Hippocampal formation (tissue), 2 donors: ENCODE measurements at regions not wholly inside any gene's neighbourhood (a gene's known extent, or its start where the extent isn't known, plus 50 kb on each side); places are given as distances from the start of the nearest gene placed in this dataset.

ENCODE experiments used
- DNase-seq, 2 donors: peaks; one replicate each; lab custom pipeline; 2025; lab: John Stamatoyannopoulos, UW

DNA sequence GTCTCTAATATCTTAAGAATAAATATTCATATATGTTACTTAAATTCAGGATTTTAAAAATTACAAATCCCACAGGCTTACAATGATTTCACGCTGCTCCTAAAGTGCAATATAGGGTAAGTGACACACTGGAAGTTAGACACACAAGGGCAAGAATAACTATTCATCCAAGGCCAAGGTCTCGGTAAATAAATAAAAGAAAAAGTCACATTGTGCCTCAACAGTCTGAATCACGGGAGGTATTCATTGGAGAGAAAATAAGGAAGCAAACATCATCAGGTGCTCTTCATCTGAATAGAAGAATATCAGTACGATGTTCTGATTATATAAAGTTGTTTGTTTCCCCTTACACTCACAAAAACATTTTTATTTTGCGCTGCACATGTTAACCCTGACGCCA lies 820.2 kb downstream of the TRIB2 start:
- DNase-seq, result no peak

DNA sequence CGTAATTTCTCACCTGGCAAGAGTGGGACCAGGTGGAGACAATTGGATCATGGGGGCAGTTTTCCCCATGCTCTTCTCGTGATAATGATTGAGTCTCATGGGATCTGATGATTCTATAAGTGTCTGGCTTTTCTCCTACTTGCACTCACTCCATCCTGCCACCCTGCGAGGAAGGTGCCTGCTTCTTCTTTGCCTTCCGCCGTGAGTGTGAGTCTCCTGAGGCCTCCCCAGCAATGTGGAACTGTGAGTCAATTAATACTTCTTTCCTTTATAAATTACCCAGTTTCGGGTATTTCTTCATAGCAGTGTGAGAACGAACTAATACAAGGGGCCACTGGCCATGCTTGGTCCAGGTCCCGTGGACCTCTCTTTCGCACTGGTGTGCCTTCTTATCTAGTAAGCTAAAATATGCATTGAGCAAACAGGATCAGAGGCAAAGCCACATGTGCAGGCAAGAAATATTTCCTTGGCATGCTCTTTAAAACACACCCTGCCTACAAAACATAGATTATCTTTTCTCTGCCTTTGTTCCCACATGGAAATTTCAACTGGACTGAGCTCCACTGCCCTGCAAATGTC lies 821.1 kb downstream of the TRIB2 start:
- no peak for DNase-seq

DNA sequence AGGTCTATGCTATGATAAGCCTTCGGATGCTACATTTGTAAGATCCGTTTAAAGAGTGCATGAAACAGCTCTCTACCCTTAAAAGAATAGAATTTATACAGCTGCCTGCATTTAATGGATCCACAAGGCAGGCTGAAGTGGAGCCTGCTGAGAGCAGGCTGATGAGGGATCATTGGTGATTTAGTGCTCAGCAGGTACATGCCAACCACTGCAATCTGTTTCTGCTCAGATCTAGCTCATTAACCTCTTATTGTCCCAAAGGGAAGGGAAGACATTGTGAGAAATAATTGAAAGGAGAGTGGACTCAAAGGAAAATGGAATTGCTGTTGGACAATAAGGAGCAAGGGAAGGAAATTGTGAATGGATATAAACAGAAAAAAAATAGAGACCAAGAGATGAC lies 822.6 kb downstream of the TRIB2 start:
- no peak for DNase-seq

DNA sequence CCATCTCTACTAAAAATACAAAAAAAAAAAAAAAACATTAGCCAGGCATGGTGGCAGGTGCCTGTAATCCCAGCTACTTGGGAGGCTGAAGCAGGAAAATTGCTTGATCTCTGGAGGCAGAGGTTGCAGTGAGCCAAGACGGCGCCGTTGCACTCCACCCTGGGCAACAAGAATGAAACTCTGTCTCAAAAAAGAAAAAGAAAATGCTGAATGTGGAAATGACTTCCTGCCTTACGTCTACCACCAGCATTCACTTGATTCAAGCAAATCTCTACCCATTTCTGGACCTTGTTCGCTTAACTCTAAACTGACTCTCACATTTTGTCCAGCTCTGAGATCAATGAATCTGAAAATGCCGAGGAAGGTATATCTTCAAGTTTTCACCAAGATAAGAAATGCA lies 825.3 kb downstream of the TRIB2 start:
- DNase-seq, result no peak

DNA sequence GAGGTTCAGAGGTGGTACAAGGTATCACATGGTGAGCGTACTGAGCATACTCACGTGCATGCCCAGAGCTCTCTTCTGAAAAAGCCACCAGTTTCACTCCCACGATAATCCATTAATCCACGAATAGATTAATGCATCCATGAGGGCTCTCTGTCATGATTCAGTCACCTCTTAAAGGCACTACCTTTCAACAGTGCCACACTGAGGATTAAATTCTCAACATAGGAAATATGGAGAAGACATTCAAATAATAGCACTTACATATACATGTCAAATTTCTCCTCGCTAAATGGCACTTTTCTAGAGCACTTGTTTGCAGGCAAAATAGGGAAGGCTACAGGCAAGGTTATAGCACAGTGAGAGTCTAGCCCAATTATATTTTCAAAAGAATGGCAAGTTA lies 825.9 kb downstream of the TRIB2 start:
- no peak for DNase-seq

DNA sequence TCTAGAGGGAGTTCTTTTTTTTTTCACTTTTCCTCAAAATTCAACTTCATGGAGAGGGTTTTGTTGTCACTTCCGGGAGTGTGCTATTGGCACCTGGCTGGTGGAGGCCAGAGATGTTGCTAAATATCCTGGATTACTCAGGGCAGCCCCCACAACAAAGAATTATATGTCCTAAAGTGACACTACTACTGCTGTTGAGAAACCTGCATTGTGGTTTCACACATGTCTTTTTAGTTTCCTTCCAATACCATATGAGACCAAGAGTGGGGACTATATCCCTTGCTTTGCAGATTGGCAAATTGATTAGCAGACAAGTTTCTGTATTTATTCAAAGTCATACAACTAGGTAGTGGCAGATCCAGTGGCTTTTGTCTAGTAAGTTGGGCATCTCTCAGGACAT lies 826.8 kb downstream of the TRIB2 start:
- DNase-seq, result no peak

DNA sequence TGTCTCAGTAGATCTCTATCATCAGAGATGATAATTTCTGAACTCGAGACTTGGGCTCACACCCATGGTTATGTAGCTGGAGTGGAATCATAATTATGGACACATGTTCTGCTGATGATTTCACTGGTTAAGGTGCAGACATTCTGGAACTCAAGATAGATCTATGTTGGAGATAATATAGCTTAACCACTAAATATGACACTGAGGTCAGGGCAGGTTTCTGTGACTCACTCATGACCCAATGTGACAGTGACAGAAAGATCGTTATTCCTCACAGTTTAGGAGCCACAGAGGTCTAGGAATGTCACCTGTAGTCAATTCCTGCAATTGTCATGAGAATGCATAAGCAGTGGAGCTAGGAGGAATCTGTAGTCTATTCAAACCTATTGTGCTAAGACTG lies 828.6 kb downstream of the TRIB2 start:
- no peak for DNase-seq

DNA sequence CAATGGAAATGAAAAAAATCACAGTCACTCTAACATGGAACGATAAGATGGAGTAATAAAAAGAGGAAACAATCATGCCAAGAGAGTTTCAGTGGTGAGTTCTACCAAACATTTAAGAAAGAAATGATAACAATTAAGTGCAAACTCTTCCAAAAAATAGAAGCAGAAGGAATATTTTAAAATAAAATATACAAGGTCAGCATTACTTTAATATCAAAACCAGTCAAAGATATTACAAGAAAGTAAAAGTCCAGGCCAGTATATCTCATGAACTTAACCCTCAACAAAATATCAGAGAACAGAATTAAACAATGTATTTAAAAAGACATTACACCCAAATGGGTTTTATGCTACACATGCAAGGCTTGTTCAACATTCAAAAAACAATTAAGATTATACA lies 829.4 kb downstream of the TRIB2 start:
- no peak for DNase-seq

DNA sequence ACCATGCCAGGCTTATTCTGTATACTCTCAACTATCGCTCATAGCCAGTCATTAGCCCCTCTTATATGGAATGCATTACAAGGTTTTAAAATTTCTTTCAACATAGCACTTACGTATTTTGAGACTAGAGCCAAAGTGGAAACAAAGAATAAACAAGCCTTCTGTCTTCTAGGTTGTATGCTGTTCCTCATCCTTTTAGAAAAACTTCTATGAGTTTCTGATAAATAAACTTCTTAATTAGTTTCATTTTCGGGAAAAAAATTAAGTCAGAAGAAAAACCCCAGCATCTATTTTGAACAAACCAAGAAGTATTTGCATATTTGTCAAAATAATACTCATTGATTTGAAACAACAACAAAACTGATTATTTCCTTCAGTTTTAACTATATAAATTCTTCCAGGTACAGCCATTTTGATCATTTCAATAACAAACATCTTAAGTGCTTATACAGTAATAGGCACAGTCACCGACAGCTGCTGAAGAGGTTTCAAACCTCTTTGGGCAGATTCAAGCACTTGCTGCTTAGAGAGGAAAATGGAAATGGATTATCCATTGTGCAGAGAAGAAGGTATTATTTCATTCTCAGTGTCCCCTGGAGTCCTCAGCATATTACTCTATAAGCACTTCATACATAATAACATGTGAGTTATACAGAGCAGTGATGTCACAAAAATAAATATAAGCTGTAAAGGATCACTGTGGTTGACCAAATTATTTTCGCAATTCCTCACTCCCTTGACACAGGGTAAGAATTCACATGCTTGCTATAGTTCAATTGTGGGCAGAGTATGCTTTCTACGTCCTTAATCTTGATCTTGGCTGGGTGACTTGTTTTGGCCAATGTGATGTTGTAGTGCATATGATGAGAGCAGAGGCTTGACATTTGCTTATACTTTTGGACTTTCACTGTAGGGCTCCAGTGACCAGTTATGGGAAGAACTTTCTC lies 833.8 kb downstream of the TRIB2 start:
- DNase-seq, result no peak

DNA sequence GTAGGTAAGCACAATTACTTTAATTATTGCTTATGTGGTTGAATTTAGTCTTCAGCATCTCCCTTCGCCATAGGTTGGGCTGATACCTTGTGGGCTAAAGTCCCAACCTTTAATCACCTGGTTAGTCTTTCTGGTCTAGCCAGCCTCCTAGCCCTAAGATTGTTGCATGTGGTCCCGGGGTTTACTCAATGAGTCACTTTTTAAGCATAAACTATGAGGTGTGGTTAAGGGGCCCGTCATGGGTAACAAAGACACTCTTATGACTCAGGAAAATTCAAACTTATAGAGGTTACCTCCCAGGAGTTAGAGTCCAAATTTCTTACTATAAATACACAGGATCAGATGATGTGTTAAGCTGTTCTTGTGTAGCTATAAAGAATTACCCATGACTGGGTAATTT lies 841.6 kb downstream of the TRIB2 start:
- DNase-seq, result no peak

DNA sequence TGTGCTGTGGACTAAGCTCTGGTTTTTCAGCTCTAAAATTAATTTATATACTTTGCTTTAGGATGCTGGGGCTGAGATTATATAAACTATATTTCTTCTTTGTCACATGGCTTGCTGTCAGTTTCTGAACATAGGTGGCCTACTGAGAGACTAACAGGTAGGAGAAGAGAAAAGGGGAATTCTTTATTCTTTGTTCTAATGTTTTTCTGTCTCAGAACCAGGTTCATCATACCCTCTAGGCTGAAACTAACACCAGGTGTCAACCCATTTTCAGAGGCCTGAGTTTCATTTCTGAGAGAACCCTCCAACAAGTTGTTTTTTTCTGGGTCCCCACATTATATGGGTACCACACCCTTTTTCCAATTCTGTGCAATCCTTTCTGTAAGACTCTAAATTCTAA lies 843.6 kb downstream of the TRIB2 start:
- no peak for DNase-seq

DNA sequence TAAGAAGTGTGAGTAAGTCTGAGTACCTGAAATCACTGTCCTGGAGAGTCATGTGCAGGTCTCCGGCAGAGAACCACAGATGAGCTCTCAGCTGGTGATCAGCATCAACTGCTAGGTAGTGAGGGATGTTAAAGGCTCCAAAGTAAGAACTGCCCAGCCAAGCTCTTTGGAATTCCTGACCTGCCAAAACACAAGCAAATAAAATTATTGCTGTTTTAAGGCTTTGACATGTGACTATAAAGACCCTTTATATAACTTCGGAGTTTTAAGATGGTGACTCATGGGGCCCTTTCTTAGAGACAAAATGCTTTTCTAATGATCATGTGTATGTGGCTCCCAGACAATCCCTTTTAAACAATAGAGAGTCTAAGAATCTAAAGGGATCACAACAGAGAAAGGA lies 855.7 kb downstream of the TRIB2 start:
- DNase-seq, result no peak

DNA sequence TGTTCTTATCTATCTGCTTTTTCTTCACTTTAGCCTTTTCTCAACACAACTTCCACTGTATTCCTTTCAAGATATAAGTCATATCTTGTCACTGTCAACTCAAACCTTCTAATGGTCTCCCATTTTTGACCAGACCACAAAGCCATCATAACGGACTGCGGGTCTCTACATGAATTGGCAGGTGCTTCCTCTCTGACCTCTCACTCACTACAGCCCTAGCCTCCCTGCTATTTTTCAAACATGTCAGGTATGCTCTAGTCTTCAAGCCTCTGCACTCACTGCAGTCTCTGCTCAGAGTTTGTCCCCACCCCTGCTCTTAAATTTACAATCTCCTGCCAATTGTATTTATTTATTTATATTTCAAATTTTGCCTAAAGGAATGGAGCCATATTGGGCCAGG lies 858.1 kb downstream of the TRIB2 start:
- DNase-seq, result no peak

DNA sequence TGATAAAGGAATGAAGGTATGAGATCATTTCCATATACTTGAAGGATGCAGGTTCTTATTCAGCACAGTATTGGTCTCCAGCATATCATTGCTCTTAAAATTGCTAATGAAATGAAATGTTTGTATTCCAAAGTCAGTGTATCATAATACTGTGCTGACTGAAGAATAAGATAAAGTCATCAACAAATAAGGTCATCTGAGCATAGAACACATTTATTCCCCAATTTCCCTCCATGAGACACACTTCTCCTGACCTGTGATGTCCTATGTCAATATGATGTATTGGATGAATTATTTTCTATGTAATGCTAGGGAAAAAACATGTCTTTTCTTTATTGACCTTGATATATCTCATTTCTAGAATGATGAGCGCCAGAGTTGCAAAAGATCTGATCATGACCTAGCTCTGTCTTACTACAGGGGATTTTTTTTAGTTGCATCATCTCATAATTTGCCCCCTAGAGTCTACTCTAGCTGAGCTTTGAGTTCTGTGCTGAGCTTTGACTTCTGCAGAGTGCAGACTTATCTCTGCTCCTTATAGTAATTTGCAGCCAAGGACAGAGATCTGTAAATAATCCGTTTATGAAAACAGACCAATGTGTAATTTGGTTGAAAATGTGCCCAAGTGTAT lies 859.8 kb downstream of the TRIB2 start:
- DNase-seq, result no peak

DNA sequence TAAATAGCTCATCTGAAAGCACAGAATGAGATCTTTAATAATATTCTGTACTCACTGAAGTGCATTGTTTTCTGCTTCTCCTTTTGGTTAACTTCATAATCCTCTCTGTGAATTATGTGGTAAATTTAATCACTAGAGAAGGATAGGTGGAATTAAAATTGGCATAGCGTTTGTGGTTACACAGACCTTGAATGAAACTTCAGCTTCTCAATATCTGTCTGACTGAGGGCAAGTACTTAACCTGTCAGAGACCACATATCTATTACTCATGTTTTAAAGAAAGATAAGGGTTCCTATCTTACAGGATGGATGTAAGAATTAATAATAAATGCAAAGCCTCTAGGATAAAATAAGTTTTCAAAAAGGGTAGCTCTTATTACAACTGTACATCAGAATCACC lies 861.8 kb downstream of the TRIB2 start:
- DNase-seq, result no peak

DNA sequence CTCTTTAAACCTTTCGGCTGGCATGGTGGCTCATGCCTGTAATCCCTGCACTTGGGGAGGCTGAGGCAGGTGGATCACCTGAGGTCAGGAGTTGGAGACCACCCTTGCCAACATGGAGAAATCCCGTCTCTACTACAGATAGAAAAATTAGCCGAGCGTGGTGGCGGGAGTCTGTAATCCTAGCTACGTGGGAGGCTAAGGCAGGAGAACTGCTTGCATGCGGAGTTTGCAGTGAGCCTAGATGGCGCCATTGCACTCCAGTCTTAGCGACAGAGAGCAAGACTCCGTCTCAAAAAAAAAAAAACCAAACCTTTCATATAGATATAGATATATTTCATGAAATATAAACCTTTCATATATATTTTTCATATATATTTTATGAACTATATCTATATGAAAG lies 864.7 kb downstream of the TRIB2 start:
- no peak for DNase-seq

DNA sequence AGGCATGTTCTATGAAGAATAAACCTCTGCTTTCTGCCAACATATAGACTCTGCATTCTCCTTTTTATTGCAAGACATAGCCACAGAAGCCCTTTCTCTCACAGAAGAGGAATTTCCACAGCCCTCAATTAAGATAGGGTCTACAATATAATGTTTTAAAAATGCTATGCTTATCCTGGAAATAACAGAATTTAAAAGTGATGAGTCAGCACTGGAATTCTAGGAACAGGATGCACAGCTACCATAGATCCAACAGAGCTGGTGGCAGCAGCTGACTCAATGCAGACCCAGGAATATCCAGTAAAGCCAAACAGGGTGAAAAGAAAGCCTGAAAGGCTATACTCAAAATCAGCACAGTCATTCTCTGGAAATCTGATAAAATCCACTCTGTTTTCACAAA lies 866.9 kb downstream of the TRIB2 start:
- DNase-seq, result no peak

DNA sequence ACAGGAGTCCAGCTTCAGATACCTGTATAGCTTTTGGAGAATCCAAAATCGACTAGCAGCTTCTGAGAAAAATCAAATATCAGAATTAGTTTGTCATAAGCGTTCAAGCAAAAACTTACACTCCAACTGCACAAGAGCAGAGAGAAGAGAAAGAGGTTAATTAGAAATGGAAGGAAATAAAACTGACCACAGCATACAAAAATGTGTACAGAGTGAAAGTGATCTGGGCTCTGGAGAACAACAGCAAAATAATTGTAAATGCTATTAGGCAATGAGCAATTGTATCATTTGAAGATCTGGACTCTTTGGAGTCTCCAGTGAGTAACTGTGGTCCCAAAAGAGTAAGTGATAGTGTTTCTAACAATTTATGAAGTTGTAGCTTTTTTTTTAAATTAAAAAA lies 867.3 kb downstream of the TRIB2 start:
- DNase-seq, result no peak

DNA sequence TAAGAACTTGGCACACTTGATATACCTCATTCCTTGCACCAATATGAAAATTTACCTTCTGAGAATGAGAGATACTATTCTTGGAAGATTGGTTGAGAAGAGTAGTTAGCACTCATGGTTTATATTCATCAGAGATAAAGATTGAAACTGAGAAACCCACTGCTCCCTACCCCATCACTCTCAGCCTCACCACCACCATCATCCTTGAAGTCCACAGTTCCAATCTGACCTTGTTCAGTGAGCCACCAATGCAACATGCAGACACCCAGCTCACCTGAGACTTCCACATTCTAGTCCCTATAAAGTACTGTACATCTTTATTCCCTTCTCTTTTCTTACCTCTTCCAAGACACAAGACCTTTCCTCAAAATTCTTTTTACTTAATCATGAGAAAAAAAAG lies 869.0 kb downstream of the TRIB2 start:
- DNase-seq, result no peak

DNA sequence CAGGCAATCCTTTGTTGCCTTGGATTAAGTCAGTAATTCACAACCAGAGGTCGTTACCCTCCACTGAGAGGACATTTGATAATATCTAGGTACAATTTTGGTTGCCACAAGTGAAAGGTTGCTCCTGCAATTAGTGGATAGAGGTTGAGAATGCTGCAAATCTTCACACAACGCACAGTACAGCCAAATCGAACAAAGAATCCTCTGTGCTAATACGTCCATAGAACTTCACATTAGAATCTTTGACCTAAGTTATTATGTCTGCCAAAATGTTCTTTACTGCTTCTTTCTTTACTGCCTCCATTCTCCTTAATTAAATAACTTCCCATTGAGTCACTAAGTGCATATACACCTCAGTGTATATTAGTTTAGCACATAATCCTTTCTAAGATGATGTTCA lies 879.5 kb downstream of the TRIB2 start:
- no peak for DNase-seq

DNA sequence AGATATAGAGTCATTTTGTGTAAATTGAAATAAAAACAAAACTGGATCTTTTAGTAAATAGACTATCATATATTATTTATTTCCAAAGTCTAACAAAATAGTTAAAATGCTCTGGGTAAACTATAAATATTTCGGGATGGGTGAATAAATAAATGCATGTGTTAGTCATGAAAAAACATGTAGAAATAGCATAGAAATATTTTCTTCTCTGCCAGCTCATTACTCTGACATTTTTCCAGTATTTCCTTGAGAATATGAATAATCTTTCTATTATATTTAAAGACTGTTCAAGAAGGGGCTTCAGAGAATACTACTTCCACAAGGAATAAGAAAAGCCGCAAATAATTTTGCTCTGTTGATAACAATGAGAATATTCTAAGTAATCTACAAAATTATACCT lies 880.4 kb downstream of the TRIB2 start:
- DNase-seq, result no peak

DNA sequence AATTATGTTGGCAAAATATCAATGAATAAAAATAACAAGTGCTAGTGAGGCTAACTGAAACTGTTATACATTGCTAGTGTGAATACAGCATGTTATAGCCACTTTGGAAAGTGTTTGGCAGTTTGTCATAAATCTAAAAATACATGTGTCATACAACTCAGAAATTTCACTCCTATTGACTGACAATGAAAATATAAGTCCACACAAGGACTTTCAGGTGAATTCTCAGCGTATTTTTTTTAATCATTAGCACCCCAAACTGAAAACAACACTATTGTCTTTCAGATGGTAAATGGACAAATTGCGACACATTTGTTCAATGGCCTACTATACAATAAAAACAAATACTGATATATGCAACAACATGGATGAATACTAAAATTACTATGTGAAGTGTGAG lies 884.8 kb downstream of the TRIB2 start:
- DNase-seq, result no peak

DNA sequence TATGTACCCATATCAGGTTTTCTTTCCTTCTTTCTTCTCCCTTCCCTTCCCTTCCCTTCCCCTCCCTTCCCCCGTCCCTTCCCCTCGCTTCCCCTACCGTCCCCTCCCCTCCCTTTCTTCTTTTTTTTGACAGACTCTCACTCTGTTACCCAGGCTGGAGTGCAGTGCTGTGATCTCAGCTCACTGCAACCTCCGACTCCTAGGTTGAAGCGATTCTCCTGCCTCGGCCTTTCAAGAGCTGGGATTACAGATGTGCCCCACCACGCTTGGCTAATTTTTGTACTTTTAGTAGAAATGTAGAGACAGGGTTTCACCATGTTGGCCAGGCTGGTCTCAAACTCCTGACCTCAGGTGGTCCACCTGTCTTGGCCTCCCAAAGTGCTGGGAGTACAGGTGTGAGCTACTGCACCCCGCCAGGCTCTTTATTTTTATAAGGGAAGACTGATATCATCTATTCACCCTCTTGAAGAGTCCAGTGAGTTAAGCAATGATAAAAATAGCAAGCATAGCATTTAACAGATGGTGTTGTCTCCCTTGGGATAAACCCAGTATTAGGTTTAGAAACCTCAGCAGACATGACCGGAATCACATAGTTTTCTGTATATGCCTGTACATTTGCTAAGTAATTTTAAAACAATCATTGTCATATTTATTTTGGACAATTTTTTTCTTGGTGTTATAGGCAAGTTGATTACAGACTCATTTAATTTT lies 888.4 kb downstream of the TRIB2 start:
- no peak for DNase-seq
